Ishikawa (cell line): ENCODE measurements at regions not wholly inside any gene's neighbourhood (a gene's known extent, or its start where the extent isn't known, plus 50 kb on each side); places are given as distances from the start of the nearest gene placed in this dataset.

Experiments
- CEBPB ChIP-seq: IDR thresholded peaks from 2 replicates; pipeline ENCODE4 v1.6.1; 2012
- CREB1 ChIP-seq: IDR thresholded peaks from 2 replicates; pipeline ENCODE4 v1.6.1; 2012; ENCODE audit warnings: low read depth
- EGR1 ChIP-seq: IDR thresholded peaks from 2 replicates; pipeline ENCODE4 v1.6.1; 2012
- EP300 ChIP-seq: IDR thresholded peaks from 2 replicates; pipeline ENCODE4 v1.6.1; 2012; ENCODE audit warnings: borderline replicate concordance
- RAD21 ChIP-seq: IDR thresholded peaks from 2 replicates; pipeline ENCODE4 v1.6.1; 2012; ENCODE audit warnings: low read depth
- TAF1 ChIP-seq: IDR thresholded peaks from 2 replicates; pipeline ENCODE4 v1.6.1; 2012; ENCODE audit warnings: low read depth, mild to moderate bottlenecking
- TCF12 ChIP-seq: IDR thresholded peaks from 2 replicates; pipeline ENCODE4 v1.6.1; 2012; ENCODE audit warnings: low read depth
- TEAD4 ChIP-seq: IDR thresholded peaks from 2 replicates; pipeline ENCODE4 v1.6.1; 2012
- YY1 ChIP-seq: IDR thresholded peaks from 2 replicates; pipeline ENCODE4 v1.6.1; 2012; ENCODE audit warnings: low read depth
- TF ChIP-seq, protein P1 (sequence below): IDR thresholded peaks from 2 replicates; pipeline ENCODE4 v1.6.1; 2012
- TF ChIP-seq, protein P2 (sequence below): IDR thresholded peaks from 2 replicates; pipeline ENCODE4 v1.6.1; 2012; ENCODE audit warnings: low read depth, mild to moderate bottlenecking

DNA sequence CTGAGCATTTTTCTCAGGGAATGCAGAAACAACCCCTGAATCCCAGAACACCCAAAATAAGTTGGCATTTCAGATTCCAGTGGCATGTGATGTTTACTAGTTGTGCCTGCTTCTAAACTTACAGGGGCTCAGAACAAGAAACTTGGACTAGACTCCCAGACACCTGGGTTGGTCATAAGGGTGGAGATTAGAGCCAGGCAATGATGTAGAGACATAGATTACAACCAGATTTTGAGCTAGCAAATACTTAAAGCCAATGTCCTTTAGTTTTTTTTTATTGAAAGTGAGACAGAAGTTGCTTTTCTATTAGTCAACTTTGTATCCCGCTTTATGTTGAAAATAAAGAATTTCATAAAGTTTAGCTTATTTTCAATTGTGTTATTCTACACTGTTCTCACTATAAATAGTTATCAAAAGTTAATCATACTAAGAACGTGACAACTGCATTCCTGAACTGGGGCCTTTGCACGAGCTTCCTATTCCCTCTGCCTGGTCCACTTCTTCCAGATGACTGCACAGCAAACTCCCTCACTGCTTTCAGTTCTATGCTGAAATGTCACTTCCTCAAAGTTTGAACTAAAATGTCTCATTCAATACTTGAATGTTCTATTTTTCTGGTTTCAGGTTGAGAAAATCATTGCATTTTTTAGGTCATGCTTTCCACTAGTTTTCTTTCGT, 224.7 kb upstream of the PPP1R2C start:
- TF ChIP-seq YY1 (no peak), RAD21 (no peak), TCF12 (no peak), EP300 (no peak), TAF1 (no peak), EGR1 (no peak), CEBPB (no peak), CREB1 (no peak), TEAD4 (no peak)
- TF ChIP-seq, protein P1, sequence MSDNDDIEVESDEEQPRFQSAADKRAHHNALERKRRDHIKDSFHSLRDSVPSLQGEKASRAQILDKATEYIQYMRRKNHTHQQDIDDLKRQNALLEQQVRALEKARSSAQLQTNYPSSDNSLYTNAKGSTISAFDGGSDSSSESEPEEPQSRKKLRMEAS: no peak
- TF ChIP-seq, protein P2, sequence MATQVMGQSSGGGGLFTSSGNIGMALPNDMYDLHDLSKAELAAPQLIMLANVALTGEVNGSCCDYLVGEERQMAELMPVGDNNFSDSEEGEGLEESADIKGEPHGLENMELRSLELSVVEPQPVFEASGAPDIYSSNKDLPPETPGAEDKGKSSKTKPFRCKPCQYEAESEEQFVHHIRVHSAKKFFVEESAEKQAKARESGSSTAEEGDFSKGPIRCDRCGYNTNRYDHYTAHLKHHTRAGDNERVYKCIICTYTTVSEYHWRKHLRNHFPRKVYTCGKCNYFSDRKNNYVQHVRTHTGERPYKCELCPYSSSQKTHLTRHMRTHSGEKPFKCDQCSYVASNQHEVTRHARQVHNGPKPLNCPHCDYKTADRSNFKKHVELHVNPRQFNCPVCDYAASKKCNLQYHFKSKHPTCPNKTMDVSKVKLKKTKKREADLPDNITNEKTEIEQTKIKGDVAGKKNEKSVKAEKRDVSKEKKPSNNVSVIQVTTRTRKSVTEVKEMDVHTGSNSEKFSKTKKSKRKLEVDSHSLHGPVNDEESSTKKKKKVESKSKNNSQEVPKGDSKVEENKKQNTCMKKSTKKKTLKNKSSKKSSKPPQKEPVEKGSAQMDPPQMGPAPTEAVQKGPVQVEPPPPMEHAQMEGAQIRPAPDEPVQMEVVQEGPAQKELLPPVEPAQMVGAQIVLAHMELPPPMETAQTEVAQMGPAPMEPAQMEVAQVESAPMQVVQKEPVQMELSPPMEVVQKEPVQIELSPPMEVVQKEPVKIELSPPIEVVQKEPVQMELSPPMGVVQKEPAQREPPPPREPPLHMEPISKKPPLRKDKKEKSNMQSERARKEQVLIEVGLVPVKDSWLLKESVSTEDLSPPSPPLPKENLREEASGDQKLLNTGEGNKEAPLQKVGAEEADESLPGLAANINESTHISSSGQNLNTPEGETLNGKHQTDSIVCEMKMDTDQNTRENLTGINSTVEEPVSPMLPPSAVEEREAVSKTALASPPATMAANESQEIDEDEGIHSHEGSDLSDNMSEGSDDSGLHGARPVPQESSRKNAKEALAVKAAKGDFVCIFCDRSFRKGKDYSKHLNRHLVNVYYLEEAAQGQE: no peak
